RWPE1 (cell line): ENCODE measurements at regions not wholly inside any gene's neighbourhood (a gene's known extent, or its start where the extent isn't known, plus 50 kb on each side); places are given as distances from the start of the nearest gene placed in this dataset.
A peak's percentile ranks its signal among the peaks of the same experiment; 100 is the strongest.

ENCODE experiments used
- CTCF ChIA-PET: fragments of 350-600 bp; sonication (Branson Sonifier 250); formaldehyde crosslinking; extraction: SDS; loops from one replicate; lab custom pipeline; 2021; lab: Yijun Ruan, JAX
- POLR2A ChIA-PET: fragments of 400-600 bp; formaldehyde crosslinking; extraction: SDS; loops from one replicate; lab custom pipeline; 2020; ENCODE audit warnings: antibody characterized with exemption; ENCODE audit not compliant: low non-redundant PET; lab: Yijun Ruan, JAX
- DNase-seq: peaks from one replicate; pipeline ENCODE4 v3.0.0; 2012; ENCODE audit warnings: low spot score
- H3K27ac ChIP-seq: fragments of 450-650 bp; 2 replicates; pipeline ENCODE4 v1.5.1; 2017
- CTCF ChIP-seq: fragments of 450-650 bp; conservative IDR thresholded peaks from 2 replicates; pipeline ENCODE4 v1.5.1; 2017; ENCODE audit warnings: low read depth, mild to moderate bottlenecking

- TF ChIP-seq CTCF = no peak
- CTCF ChIA-PET = no interaction called here
- DNase-seq = no peak
- no peak overlapping the region for H3K27ac ChIP-seq
- POLR2A ChIA-PET = no interaction called here
These were observed 708.2 kb downstream of the EFNB2 start for GRCh38 chr13:105827111-105827809.

- no peak for TF ChIP-seq CTCF
- ChIA-PET POLR2A (no interaction called here), CTCF (no interaction called here)
- no peak overlapping the region for H3K27ac ChIP-seq
- no peak for DNase-seq
These were observed 710.4 kb downstream of the EFNB2 start for GRCh38 chr13:105825071-105825470.

- POLR2A ChIA-PET = no interaction called here
- DNase-seq = no peak
- TF ChIP-seq CTCF = no peak
- CTCF ChIA-PET = no interaction called here
- H3K27ac ChIP-seq = no peak overlapping the region
These were observed 714.1 kb downstream of the EFNB2 start for GRCh38 chr13:105821337-105821736.

- CTCF ChIA-PET = no interaction called here
- POLR2A ChIA-PET = no interaction called here
- DNase-seq = no peak
- no peak overlapping the region for H3K27ac ChIP-seq
- TF ChIP-seq CTCF = no peak
These were observed 715.0 kb downstream of the EFNB2 start for GRCh38 chr13:105820415-105820814.

GRCh38 chr13:105817498-105817897, 718.0 kb downstream of the EFNB2 start:
- H3K27ac ChIP-seq = no peak overlapping the region
- ChIA-PET CTCF (interaction anchor here (0.6 to 0.7 kb wide), 2 partner anchors 49 to 351 kb away, joined by 3 to 5 read pairs; no protein-coding TSS in a partner anchor), POLR2A (no interaction called here)
- no peak for DNase-seq
- TF ChIP-seq CTCF = no peak

GRCh38 chr13:105816994-105817393, 718.5 kb downstream of the EFNB2 start:
- CTCF ChIA-PET = interaction anchor here (0.6 to 0.7 kb wide), 2 partner anchors 49 to 351 kb away, joined by 3 to 5 read pairs; no protein-coding TSS in a partner anchor
- no peak for TF ChIP-seq CTCF
- DNase-seq = peak; percentile 28
- POLR2A ChIA-PET = no interaction called here
- no peak overlapping the region for H3K27ac ChIP-seq
